ENCODE measurements at regions not wholly inside any gene's neighbourhood (a gene's known extent, or its start where the extent isn't known, plus 50 kb on each side); places are given as distances from the start of the nearest gene placed in this dataset.

DNA sequence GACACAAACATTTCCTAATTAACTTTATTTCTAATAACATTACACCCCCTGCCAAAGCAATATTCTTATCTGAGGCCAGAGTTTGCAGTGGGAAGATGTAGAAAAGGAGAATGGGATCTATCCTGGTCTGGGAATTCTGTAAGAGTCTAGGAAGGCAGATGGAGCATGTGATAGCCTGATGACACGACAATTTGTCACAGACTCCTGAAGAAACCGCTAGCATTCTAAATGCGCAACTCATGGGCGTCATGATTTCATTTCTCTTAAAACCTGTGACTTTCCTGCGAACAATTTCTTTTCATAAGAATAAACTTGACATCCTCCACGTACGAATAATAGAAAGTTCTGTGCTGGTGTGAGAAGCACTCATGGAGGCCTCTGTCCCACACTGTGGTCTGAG is 72.9 kb upstream of the ATP10A start:
- TF ChIP-seq GATA3 (IDR thresholded peaks at IDR 0.05; ENCODE audit: low read depth, low read length) (no peak), GATA2 (IDR thresholded peaks at IDR 0.05; ENCODE audit: low read depth, low read length) (no peak)

DNA sequence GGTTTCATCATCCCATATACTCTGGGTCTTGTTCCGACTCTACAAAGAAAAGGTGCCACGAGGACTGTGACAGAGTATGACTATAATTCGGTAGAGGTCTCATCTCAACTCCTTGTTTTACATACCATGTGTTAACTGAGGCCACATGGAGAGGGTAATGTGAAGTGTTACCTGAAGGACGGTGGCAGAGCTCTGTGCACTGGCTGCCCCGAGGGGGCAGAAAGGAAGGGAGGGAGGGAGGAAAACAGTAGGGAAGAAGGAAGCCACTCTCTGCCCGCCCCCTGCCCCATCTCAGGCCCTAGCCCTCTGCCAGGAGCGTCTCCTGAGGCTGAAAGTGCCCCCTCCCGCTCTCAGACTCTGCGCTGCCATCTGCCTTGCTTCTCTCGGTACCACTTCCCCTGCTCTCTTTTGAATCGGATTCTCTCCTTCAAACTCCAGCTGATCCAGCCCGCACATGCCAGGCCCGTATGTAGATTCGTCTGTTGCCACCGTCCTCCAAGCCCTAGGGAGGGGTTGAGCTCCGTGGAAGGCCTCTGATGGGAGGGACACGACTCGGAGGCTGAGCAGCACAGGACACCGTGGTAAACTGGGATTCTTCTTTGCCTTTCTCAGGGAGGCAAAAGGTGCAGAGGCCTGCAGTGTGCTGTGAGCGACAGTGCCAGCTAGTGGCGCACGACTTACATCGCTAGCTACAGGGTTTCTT is 70.5 kb upstream of the ATP10A start:
- no peak for TF ChIP-seq GATA3 (IDR thresholded peaks at IDR 0.05; ENCODE audit: low read depth, low read length)
- no peak for TF ChIP-seq GATA2 (IDR thresholded peaks at IDR 0.05; ENCODE audit: low read depth, low read length)

- no peak for TF ChIP-seq GATA2 (IDR thresholded peaks at IDR 0.05; ENCODE audit: low read depth, low read length)
- TF ChIP-seq GATA3 (IDR thresholded peaks at IDR 0.05; ENCODE audit: low read depth, low read length), result no peak
These were observed 69.6 kb upstream of the ATP10A start for GRCh38 chr15:25932696-25933095.

- TF ChIP-seq GATA3 (IDR thresholded peaks at IDR 0.05; ENCODE audit: low read depth, low read length) (no peak), GATA2 (IDR thresholded peaks at IDR 0.05; ENCODE audit: low read depth, low read length) (no peak)
These were observed 68.7 kb upstream of the ATP10A start for GRCh38 chr15:25931851-25932250.

- TF ChIP-seq GATA2 (IDR thresholded peaks at IDR 0.05; ENCODE audit: low read depth, low read length) (no peak), GATA3 (IDR thresholded peaks at IDR 0.05; ENCODE audit: low read depth, low read length) (no peak)
These were observed 67.8 kb upstream of the ATP10A start for GRCh38 chr15:25930931-25931330.

Measured in SH-SY5Y (cell line).